Coronary artery (tissue), 2 donors: ENCODE measurements at regions not wholly inside any gene's neighbourhood (a gene's known extent, or its start where the extent isn't known, plus 50 kb on each side); places are given as distances from the start of the nearest gene placed in this dataset.

Experiments
- DNase-seq: peaks from one replicate; pipeline ENCODE4 v3.0.0-alpha.2; 2017; ENCODE audit warnings: low spot score
- H3K27ac ChIP-seq, 2 donors: fragments of 200-600 bp; sonication (generic); one replicate each; pipeline ENCODE4 v1.5.1; 2016 to 2019
- H3K4me3 ChIP-seq: fragments of 200-600 bp; sonication (generic); 2 replicates; pipeline ENCODE4 v1.5.1; 2016; ENCODE audit warnings: mild to moderate bottlenecking, moderate library complexity
- CTCF ChIP-seq: fragments of 200-600 bp; sonication (generic); IDR thresholded peaks from one replicate; pipeline ENCODE4 v1.5.1; 2019; ENCODE audit warnings: antibody characterized with exemption

- Histone ChIP-seq H3K27ac (no peak overlapping the region), H3K4me3 (no peak overlapping the region)
- DNase-seq: no peak
- TF ChIP-seq CTCF: no peak
These were observed 436.7 kb upstream of the JAG1 start for GRCh38 chr20:11110535-11110934.

- no peak overlapping the region for H3K4me3 ChIP-seq
- DNase-seq: no peak
- TF ChIP-seq CTCF: no peak
- no peak overlapping the region for H3K27ac ChIP-seq
These were observed 437.4 kb upstream of the JAG1 start for GRCh38 chr20:11111191-11111590.

GRCh38 chr20:11112832-11113231 lies 439.0 kb upstream of the JAG1 start:
- Histone ChIP-seq H3K4me3 (no peak overlapping the region), H3K27ac (no peak overlapping the region)
- no peak for DNase-seq
- no peak for TF ChIP-seq CTCF

GRCh38 chr20:11114382-11114781 lies 440.6 kb upstream of the JAG1 start:
- Histone ChIP-seq H3K4me3 (no peak overlapping the region), H3K27ac (no peak overlapping the region)
- DNase-seq: no peak
- no peak for TF ChIP-seq CTCF

GRCh38 chr20:11117808-11118528 lies 444.2 kb upstream of the JAG1 start:
- TF ChIP-seq CTCF: no peak
- no peak overlapping the region for H3K27ac ChIP-seq
- no peak overlapping the region for H3K4me3 ChIP-seq
- DNase-seq: no peak

- TF ChIP-seq CTCF: no peak
- DNase-seq: no peak
- no peak overlapping the region for H3K27ac ChIP-seq
- H3K4me3 ChIP-seq: no peak overlapping the region
These were observed 445.1 kb upstream of the JAG1 start for GRCh38 chr20:11118802-11119380.

- DNase-seq: no peak
- no peak for TF ChIP-seq CTCF
- Histone ChIP-seq H3K27ac (no peak overlapping the region), H3K4me3 (no peak overlapping the region)
These were observed 445.8 kb upstream of the JAG1 start for GRCh38 chr20:11119573-11119972.
